Endothelial cell of umbilical vein (primary cell): ENCODE measurements at regions not wholly inside any gene's neighbourhood (a gene's known extent, or its start where the extent isn't known, plus 50 kb on each side); places are given as distances from the start of the nearest gene placed in this dataset.

Source experiments
- BruUV-seq: library from RNA; stranded (reverse); fragments of 400-500 nt; replicated peaks from 2 replicates; lab custom pipeline; 2021; lab: Mats Ljungman, UMichigan
- CTCF ChIA-PET: fragments of 300-600, 350-600 bp; sonication (Branson Sonifier 250); formaldehyde crosslinking; loops from one replicate; lab custom pipeline; 2021; ENCODE audit warnings: antibody characterized with exemption, inconsistent platforms; lab: Charles Lee
- POLR2A ChIA-PET: fragments of 300-600, 350-600 bp; sonication (Branson Sonifier 250); formaldehyde crosslinking; loops from one replicate; lab custom pipeline; 2021; ENCODE audit warnings: antibody characterized with exemption, inconsistent platforms; lab: Charles Lee
- DNase-seq: peaks from one replicate; pipeline ENCODE4 v3.0.0-alpha.2; 2011; ENCODE audit warnings: low read depth, low spot score
- FAIRE-seq: peaks from 2 replicates; lab custom pipeline; 2011; peaks lifted over from hg19 to GRCh38; lab: Jason Lieb, UNC
- H2AFZ ChIP-seq: 2 replicates; pipeline ENCODE4 v1.6.0; 2012; ENCODE audit warnings: low read depth, low read length, control low read depth, inconsistent platforms
- H3K27ac ChIP-seq: 2 replicates; pipeline ENCODE4 v1.5.1; 2011; ENCODE audit warnings: low read depth, mild to moderate bottlenecking, control low read depth, low read length, moderate library complexity; ENCODE audit not compliant: insufficient read depth
- H3K27me3 ChIP-seq, 2 experiments: 2 replicates each; pipeline versions ENCODE4 v1.6.0 to v1.6.1; 2011; ENCODE audit warnings: low read length in 2 of 2, mixed read lengths in 1 of 2; ENCODE audit not compliant: control insufficient read depth in 2 of 2, insufficient read depth in 2 of 2
- H3K36me3 ChIP-seq, 2 experiments: 2 replicates in 1 of 2; 3 replicates in 1 of 2; pipeline ENCODE4 v1.5.1; 2011; ENCODE audit warnings: low read length in 2 of 2, mild to moderate bottlenecking in 1 of 2, moderate library complexity in 1 of 2; ENCODE audit not compliant: control insufficient read depth in 2 of 2, insufficient read depth in 2 of 2; ENCODE audit errors: extremely low read depth in 1 of 2
- H3K4me1 ChIP-seq: 3 replicates; pipeline ENCODE4 v1.5.1; 2011; ENCODE audit warnings: mild to moderate bottlenecking, low read length; ENCODE audit not compliant: control insufficient read depth, insufficient read depth; ENCODE audit errors: extremely low read depth
- H3K4me2 ChIP-seq: 2 replicates; pipeline ENCODE4 v1.6.1; 2011; ENCODE audit warnings: low read length, control low read depth, mixed read lengths; ENCODE audit not compliant: insufficient read depth
- H3K4me3 ChIP-seq, 3 experiments: fragments of 200-600 bp in 1 of 3; sonication (generic), shearing (Covaris generic) in 1 of 3; replicated peaks in 1 of 3; 2 replicates each; pipeline ENCODE4 v1.5.1; 2011 to 2016; ENCODE audit warnings: control low read depth in 3 of 3, low read length in 3 of 3, mild to moderate bottlenecking in 2 of 3, inconsistent platforms in 1 of 3, low read depth in 1 of 3, moderate library complexity in 1 of 3; ENCODE audit not compliant: insufficient read depth in 1 of 3
- H3K79me2 ChIP-seq: 2 replicates; pipeline ENCODE4 v1.6.0; 2012; ENCODE audit warnings: low read length, inconsistent platforms; ENCODE audit not compliant: control insufficient read depth, insufficient read depth
- H3K9ac ChIP-seq: replicated peaks from 2 replicates; pipeline ENCODE3; 2011; ENCODE audit warnings: low read length, control low read depth; ENCODE audit not compliant: insufficient read depth; ENCODE audit errors: extremely low read depth
- H3K9me1 ChIP-seq: replicated peaks from 3 replicates; pipeline ENCODE4 v1.6.0; 2011; ENCODE audit warnings: mild to moderate bottlenecking, low read length; ENCODE audit not compliant: control insufficient read depth, insufficient read depth; ENCODE audit errors: extremely low read depth
- H3K9me3 ChIP-seq: replicated peaks from 2 replicates; pipeline ENCODE4 v1.5.1; 2012; ENCODE audit warnings: low read length, inconsistent platforms; ENCODE audit not compliant: control insufficient read depth, insufficient read depth
- H4K20me1 ChIP-seq: replicated peaks from 2 replicates; pipeline ENCODE3; 2011; ENCODE audit warnings: mild to moderate bottlenecking, low read length; ENCODE audit not compliant: control insufficient read depth, insufficient read depth; ENCODE audit errors: extremely low read depth
- CTCF ChIP-seq, 2 donors: IDR thresholded peaks; 1 replicate in 1 of 2; 2 replicates in 1 of 2; pipeline ENCODE4 v1.5.1; 2011; ENCODE audit warnings: low read length in 2 of 2, mild to moderate bottlenecking in 2 of 2, moderate library complexity in 2 of 2, control low read depth in 1 of 2, inconsistent platforms in 1 of 2, low read depth in 1 of 2; ENCODE audit not compliant: insufficient read depth in 1 of 2; ENCODE audit errors: extremely low read depth in 1 of 2
- EZH2 ChIP-seq: IDR thresholded peaks from 2 replicates; pipeline ENCODE4 v1.6.1; 2012; ENCODE audit warnings: borderline replicate concordance, low read depth, mild to moderate bottlenecking, moderate library complexity, low read length, inconsistent platforms; ENCODE audit not compliant: severe bottlenecking
- FOS ChIP-seq: IDR thresholded peaks from 2 replicates; pipeline ENCODE4 v1.6.1; 2011; ENCODE audit warnings: mild to moderate bottlenecking, low read length, moderate library complexity, borderline replicate concordance; ENCODE audit not compliant: insufficient read depth
- GATA2 ChIP-seq: IDR thresholded peaks from 2 replicates; pipeline ENCODE4 v1.7.0; 2011; ENCODE audit warnings: low read depth, mild to moderate bottlenecking, moderate library complexity, mixed read lengths, low read length; ENCODE audit not compliant: insufficient read length, insufficient read depth
- JUN ChIP-seq: IDR thresholded peaks from 2 replicates; pipeline ENCODE4 v1.6.1; 2011; ENCODE audit warnings: borderline replicate concordance, low read depth; ENCODE audit not compliant: insufficient read length, insufficient read depth
- MAX ChIP-seq: IDR thresholded peaks from 2 replicates; pipeline ENCODE4 v1.6.1; 2011; ENCODE audit not compliant: insufficient read depth, insufficient read length
- MYC ChIP-seq: IDR thresholded peaks from one replicate; pipeline ENCODE4 v1.6.1; 2011; ENCODE audit warnings: mild to moderate bottlenecking, low read depth, low read length
- POLR2A ChIP-seq: IDR thresholded peaks from 2 replicates; pipeline ENCODE4 v1.6.1; 2012; ENCODE audit warnings: low read depth, mild to moderate bottlenecking, control low read depth, low read length
- POLR2AphosphoS5 ChIP-seq: IDR thresholded peaks from 2 replicates; pipeline ENCODE4 v1.6.1; 2012; ENCODE audit warnings: low read depth, mild to moderate bottlenecking, control low read depth, low read length, moderate library complexity; ENCODE audit not compliant: insufficient read depth
- dilution Hi-C: fragments of 300-500 bp; cut with MboI; formaldehyde crosslinking; loops from one replicate; pipeline ENCODE4 v1.15.0; 2019; ENCODE audit warnings: low sequenced_read_pairs; ENCODE audit not compliant: extremely low pct_ligation_motif_present
- intact Hi-C: fragments of 100-400 bp; cut with micrococcal nuclease; formaldehyde crosslinking; loops from one replicate; pipeline ENCODE4 v1.10.0; 2022

- TF ChIP-seq CTCF (IDR thresholded peaks at IDR 0.05; ENCODE audit: extremely low read depth in 1 of 2, insufficient read depth in 1 of 2, low read depth in 1 of 2, low read length in 2 of 2), result no peak
- TF ChIP-seq FOS, result no peak
- TF ChIP-seq JUN, result no peak
- TF ChIP-seq MAX, result no peak
- no peak for TF ChIP-seq GATA2
- no peak for TF ChIP-seq POLR2A
- TF ChIP-seq MYC, result no peak
- TF ChIP-seq POLR2AphosphoS5, result no peak
- TF ChIP-seq EZH2, result no peak
- dilution Hi-C loops, result no loop called here
- FAIRE-seq, result no peak
Measured at GRCh38 chr11:24412722-24413121, 84.1 kb upstream of the LUZP2 start.

More at GRCh38 chr11:24412722-24413121, 84.1 kb upstream of the LUZP2 start:
- ChIA-PET CTCF (no interaction called here), POLR2A (no interaction called here)
- intact Hi-C loops, result no loop called here
- no peaks in the 10 kb centered on the region for H4K20me1 ChIP-seq
- H3K9ac ChIP-seq, result no peak overlapping the region
- H3K9me1 ChIP-seq, result no peaks in the 10 kb centered on the region
- H2AFZ ChIP-seq, result no peak overlapping the region
- no peak overlapping the region for H3K4me2 ChIP-seq
- H3K36me3 ChIP-seq, result no peaks in the 10 kb centered on the region
- no peaks in the 10 kb centered on the region for H3K9me3 ChIP-seq
- no TSS peak for BruUV-seq
- no peak for DNase-seq
- H3K4me3 ChIP-seq, result no peak overlapping the region
- H3K27me3 ChIP-seq, result no peaks in the 10 kb centered on the region
- H3K4me1 ChIP-seq, result no peaks in the 10 kb centered on the region
- no peak overlapping the region for H3K27ac ChIP-seq
- H3K79me2 ChIP-seq, result no peaks in the 10 kb centered on the region
